HG03196 (cell line): ENCODE measurements at regions not wholly inside any gene's neighbourhood (a gene's known extent, or its start where the extent isn't known, plus 50 kb on each side); places are given as distances from the start of the nearest gene placed in this dataset.
"Not testable (repeated sequence)": the region's sequence is repeated elsewhere in the genome, so short reads cannot be mapped to it uniquely, and the experiment has no call there.

Experiments used
- ATAC-seq: cut with Tn5 transposase; IDR thresholded peaks from one replicate; pipeline ENCODE4 v1.9.1; 2021; ENCODE audit not compliant: unreplicated experiment

GRCh38 chr9:15113288-15113687 is 193.7 kb downstream of the TTC39B start:
- ATAC-seq, result no peak

DNA sequence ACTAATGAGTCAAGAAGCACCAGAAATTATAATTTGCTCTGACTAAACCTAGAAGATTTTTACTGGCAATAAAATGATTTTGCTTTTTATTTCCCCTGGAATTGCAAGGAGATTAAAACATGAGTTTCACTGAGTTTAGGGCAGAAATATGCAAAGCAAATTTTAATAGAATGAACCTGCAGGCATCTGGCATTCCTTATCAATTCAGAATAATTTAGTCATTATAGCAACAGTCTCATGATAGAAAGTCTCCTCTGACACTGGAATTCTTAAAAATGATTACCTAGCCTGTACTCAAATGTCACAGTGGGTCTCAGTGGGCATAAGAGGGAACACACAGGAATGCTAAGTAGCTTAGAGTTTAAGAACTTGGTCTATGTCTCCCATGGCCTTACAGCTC is 195.9 kb downstream of the TTC39B start:
- no peak for ATAC-seq

DNA sequence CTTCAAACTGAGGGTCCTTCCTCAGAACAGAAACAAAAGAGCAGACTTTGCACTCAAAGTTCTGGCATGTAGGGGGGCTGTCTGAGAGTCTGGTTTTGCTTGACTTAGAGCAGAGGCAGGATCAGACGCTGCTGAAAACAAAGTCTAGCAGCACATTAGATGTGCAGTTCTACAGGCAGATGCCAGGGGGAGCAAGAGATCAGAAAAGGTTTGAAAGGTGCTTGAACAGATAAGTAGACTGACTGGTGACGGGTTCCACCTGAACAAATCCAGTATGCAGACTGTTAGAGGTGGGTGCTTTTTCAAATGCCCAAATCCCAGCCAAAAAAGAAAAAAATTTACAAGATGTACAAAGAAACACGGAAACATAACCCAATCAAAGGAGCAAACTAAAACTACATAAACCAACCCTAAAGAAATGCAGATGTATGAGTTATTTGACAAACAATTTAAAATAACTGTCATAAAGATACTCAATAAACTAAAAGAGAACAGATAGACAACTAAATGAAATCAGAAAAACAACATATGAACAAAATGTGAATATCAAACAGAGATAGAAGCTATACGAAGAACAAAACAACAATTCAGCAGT is 194.7 kb upstream of the FREM1 start:
- peak; percentile 89 for ATAC-seq

DNA sequence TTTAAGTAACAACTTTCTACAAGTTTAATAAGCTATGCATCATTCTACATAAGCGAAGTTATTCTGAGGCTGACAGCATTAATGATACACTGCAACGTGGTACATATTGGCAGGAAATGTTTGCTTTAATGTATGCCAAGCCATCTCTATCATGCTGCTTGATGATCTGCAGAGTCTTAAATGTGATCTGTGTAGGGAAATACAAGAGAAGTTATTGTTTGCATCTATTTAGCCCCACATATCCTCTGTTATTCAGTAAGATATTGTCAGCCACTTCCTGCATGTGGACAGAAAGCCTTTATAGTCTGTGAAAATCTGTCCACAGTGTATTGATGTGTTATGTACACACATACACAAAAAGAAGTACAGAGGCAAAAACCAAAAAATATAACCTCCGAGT is 193.1 kb upstream of the FREM1 start:
- ATAC-seq, result no peak

DNA sequence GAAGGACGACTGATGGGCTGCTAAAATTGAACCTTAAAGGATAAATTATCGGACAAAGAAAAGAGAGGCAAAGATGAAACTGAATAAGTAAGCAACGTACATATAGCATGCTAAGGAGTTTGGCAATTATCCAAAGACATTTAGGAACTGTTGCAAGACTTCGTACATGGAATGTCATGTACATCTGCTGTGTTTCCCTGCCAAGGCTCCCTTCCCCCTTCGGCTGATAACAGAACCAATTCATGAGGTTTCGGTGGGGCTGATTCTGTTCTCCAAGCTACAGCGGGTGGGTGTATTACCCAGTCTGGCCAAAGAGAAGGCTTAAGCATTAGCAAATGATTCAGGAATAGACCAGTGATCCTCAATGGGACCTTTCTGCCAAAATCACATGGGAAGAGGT is 190.9 kb upstream of the FREM1 start:
- no peak for ATAC-seq

GRCh38 chr9:15100571-15100970 is 190.3 kb upstream of the FREM1 start:
- no peak for ATAC-seq

- no peak for ATAC-seq
Measured at GRCh38 chr9:15096972-15097371, 186.7 kb upstream of the FREM1 start.

- ATAC-seq, result no peak
Measured at GRCh38 chr9:15086778-15087324, 176.6 kb upstream of the FREM1 start.

- ATAC-seq, result no peak
Measured at GRCh38 chr9:15086156-15086763, 176.0 kb upstream of the FREM1 start.

- ATAC-seq, result no peak
Measured at GRCh38 chr9:15081021-15081753, 171.0 kb upstream of the FREM1 start.

DNA sequence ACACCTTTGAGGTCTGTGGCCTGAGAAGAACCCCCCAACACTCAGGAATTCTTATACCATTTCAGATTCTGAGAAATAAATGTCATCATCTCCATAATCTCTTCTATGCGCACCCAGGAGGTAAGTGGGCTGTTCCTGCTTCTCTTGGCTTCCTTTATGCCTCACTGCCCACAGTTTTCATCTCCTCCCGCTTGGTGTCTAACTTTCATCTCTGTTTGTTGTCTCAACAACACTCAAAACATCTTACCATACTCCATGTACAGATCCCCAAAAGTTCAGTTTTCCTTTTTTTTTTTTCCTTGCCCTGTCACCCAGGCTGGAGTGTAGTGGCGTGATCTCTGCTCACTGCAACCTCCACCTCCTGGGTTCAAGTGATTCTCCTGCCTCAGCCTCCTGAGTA is 170.2 kb upstream of the FREM1 start:
- ATAC-seq, result no peak

DNA sequence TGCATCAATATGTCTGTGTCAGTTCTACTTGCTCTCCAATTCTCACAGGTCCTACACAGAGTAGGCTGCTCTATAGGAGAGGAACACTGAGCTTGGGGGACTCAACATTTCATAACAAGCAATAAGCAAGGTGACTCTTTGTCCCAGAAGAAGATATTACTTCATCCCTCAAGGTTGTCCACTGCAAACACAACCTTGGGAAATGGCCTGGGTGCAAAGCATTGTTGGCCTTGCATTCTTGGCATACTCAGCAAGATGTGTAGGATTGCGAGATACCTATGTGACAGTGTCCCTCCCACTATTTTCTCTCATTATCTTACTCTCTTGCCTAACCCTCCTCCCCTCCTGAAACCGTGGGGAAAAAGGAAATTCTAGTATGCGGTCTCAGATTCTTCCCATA is 169.8 kb upstream of the FREM1 start:
- no peak for ATAC-seq

DNA sequence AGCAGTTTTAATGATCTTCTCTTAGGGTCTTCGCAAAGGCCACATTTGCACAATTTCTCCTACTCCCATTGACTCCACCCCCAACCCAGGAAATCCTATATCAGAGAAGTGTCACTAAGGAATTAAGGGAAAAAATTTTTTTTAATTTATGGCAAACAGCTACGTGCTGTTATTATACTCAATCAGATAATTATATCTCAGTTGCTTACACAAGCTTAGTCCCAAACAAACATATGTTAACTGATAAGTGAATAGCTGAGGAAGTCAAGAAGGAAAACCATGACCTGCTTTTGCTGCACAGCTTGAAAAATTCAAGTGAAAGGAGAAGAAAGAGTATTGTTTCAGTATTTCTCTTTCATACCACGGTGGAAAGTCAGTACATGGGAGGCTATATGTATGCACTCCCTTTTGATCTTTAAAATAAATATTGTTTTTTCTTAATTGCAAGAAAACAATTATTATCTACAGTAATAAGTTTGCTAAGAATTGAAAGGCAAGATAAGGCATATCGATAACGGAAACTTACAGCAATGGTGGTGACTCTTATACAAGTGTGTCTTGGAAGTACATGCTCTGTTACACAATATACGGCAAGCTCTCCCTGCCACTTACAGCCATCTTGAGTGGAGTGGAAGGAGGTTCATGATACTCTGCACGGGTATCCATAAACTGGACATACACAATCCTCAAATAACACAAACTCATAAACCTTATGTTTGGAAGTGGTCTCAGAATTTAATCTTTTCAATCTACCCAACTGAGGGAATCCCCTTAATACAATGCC is 167.9 kb upstream of the FREM1 start:
- no peak for ATAC-seq

DNA sequence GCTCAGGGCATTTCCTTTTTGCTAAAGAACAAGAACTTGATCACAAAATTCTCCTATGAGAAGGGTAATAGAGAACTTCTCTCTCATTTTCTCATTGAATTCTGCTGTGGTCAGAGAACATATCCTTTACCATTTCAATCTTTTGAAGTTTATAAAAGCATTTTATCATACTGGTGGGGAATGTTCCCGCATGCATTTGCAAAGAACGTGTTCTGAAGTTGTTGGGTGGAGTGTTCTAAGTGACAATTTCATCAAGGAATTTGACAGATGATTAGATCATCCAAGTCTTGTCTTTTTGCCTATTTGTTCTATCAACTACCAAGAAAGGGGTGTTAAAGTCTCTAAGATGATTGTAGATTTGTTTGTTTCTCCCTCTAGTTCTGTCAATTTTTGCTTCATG is 163.4 kb upstream of the FREM1 start:
- ATAC-seq, result no peak

DNA sequence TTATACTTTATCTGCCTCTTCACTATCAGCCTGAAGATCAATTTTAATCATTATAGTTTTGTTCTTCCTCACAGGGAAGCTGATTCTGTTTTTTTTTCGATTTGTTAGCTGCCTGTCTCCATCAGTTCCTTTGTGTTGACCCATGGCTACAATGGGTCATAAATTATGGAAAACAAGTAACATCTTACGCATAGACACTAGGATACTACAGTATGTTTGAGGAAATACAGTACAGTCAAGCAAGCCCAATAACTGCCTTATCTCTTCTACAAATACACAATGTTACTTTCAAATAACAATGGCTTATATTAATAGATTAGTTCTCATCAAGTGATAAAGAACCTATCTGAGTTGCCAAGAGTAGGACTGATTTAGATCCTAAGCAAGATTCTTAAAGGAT is 160.5 kb upstream of the FREM1 start:
- no peak for ATAC-seq

DNA sequence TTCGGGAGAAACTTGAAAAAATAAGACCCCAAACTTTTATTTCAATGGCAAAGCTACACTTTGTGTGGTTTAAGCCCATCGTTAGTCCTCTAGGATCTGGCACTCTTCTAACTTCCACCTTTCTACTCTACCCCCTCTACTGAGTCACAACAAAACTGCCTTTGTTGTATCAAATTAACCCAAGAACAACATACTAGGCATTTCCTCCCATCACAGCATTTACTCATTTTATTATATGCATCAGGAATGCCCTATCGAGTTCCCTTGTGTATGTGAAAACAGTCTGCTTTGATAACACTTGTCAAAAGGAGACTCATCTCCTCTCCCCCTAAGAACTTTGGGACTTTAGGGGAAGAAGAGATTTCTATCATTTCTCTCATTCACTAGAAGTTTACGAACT is 158.9 kb upstream of the FREM1 start:
- no peak for ATAC-seq

DNA sequence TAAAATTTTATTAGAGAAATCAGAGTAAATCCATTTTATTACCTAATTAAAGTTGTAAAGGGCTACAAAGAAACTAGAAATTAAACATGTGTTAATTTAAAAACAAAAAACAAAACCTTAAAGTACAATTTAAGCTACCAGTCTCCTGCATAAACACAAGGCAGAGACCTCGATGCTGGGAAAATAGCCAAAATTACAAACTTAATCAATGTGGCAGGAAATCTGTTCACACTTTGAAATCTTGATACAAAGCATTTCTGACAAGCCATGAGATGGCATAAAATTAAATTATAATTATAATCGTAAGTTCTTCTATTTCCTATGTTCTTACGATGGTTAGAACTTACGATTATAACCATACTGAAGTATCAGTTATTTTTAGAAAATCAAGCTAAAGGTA is 158.0 kb upstream of the FREM1 start:
- ATAC-seq, result no peak

DNA sequence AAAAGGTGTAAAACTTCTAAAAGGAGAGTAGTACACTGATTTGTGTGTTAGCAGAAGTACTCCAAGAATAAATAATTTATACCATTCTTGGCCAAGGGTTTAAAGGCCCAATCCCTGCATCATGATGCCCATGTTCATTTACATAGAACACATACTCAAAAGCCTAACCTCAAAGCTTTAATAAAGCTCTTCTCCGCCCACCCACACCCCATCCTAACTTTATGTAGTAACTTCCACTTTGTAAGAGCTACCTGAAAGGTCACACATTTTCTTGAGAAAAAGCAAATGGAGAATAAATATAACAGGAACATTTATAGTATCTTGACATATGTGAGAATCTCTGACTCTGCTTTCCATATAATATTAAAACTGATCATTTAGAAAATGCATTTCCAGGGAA is 148.8 kb upstream of the FREM1 start:
- ATAC-seq, result no peak

- no peak for ATAC-seq
Measured at GRCh38 chr9:15058236-15058635, 148.0 kb upstream of the FREM1 start.

- ATAC-seq, result not testable (repeated sequence)
Measured at GRCh38 chr9:15055284-15055683, 145.1 kb upstream of the FREM1 start.

DNA sequence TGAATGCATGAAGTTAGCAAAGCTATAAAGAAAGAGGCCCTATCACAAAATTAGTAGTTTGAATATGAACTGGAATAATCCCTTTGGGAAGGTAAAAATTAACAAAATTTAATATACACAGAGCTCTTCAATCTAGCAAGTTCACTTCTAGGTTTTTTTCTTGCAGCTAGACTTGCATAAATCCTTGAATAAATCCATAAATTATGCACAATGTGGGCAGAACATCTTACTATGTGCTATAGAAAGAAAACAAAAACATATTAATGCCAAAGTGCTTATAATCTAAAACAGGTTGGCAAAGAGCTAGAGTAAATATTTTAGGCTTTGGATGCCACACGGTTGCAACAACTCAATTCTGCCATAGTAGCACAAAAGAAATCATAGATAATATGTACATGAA is 138.5 kb upstream of the FREM1 start:
- ATAC-seq, result no peak
